ENCODE measurements at regions not wholly inside any gene's neighbourhood (a gene's known extent, or its start where the extent isn't known, plus 50 kb on each side); places are given as distances from the start of the nearest gene placed in this dataset.

- H3K4me1 ChIP-seq (ENCODE audit: control insufficient read depth, insufficient read depth, low read length): peaks cover 2% of the 10 kb centered on the region
- 70% methylated on average over 1 of the region's 3 CpGs for WGBS (ENCODE audit: insufficient coverage)
- H3K27ac ChIP-seq (ENCODE audit: low read depth, low read length): no peak overlapping the region
- H3K4me3 ChIP-seq (ENCODE audit: low read depth, low read length): no peak overlapping the region
- DNase-seq (ENCODE audit: low read depth in 4 of 6, low spot score in 6 of 6): no peak
- no peaks in the 10 kb centered on the region for H3K36me3 ChIP-seq (ENCODE audit: control insufficient read depth, insufficient read depth, low read length)
- no peaks in the 10 kb centered on the region for H3K9me3 ChIP-seq (ENCODE audit: control insufficient read depth, insufficient read depth, low read length)
- peaks cover 2% of the 10 kb centered on the region for H3K27me3 ChIP-seq (ENCODE audit: control insufficient read depth, insufficient read depth, low read length)
These were observed 204.9 kb upstream of the LHX5 start for GRCh38 chr12:113676547-113676946.

GRCh38 chr12:113676117-113676516 is 204.4 kb upstream of the LHX5 start:
- Histone ChIP-seq H3K27me3 (ENCODE audit: control insufficient read depth, insufficient read depth, low read length) (peaks cover 2% of the 10 kb centered on the region), H3K27ac (ENCODE audit: low read depth, low read length) (no peak overlapping the region)
- WGBS (ENCODE audit: insufficient coverage): 95% methylated on average over 5 of the region's 7 CpGs

GRCh38 chr12:113674996-113675395 is 203.3 kb upstream of the LHX5 start:
- H3K9me3 ChIP-seq (ENCODE audit: control insufficient read depth, insufficient read depth, low read length): no peaks in the 10 kb centered on the region
- peaks cover 2% of the 10 kb centered on the region for H3K27me3 ChIP-seq (ENCODE audit: control insufficient read depth, insufficient read depth, low read length)
- DNase-seq (ENCODE audit: low read depth in 4 of 6, low spot score in 6 of 6): no peak
- H3K27ac ChIP-seq (ENCODE audit: low read depth, low read length): no peak overlapping the region
- H3K4me1 ChIP-seq (ENCODE audit: control insufficient read depth, insufficient read depth, low read length): peaks cover 4% of the 10 kb centered on the region
- 58% methylated on average over 5 of the region's 9 CpGs for WGBS (ENCODE audit: insufficient coverage)
- H3K4me3 ChIP-seq (ENCODE audit: low read depth, low read length): no peak overlapping the region
- no peaks in the 10 kb centered on the region for H3K36me3 ChIP-seq (ENCODE audit: control insufficient read depth, insufficient read depth, low read length)

More at GRCh38 chr12:113676117-113676516, 204.4 kb upstream of the LHX5 start:
- DNase-seq (ENCODE audit: low read depth in 4 of 6, low spot score in 6 of 6): no peak
- Histone ChIP-seq H3K4me3 (ENCODE audit: low read depth, low read length) (no peak overlapping the region), H3K9me3 (ENCODE audit: control insufficient read depth, insufficient read depth, low read length) (no peaks in the 10 kb centered on the region), H3K36me3 (ENCODE audit: control insufficient read depth, insufficient read depth, low read length) (no peaks in the 10 kb centered on the region), H3K4me1 (ENCODE audit: control insufficient read depth, insufficient read depth, low read length) (peaks cover 2% of the 10 kb centered on the region)

GRCh38 chr12:113674302-113674701 is 202.6 kb upstream of the LHX5 start:
- DNase-seq (ENCODE audit: low read depth in 4 of 6, low spot score in 6 of 6): no peak
- Histone ChIP-seq H3K4me3 (ENCODE audit: low read depth, low read length) (no peak overlapping the region), H3K27ac (ENCODE audit: low read depth, low read length) (no peak overlapping the region), H3K27me3 (ENCODE audit: control insufficient read depth, insufficient read depth, low read length) (peaks cover 7% of the 10 kb centered on the region), H3K36me3 (ENCODE audit: control insufficient read depth, insufficient read depth, low read length) (no peaks in the 10 kb centered on the region), H3K4me1 (ENCODE audit: control insufficient read depth, insufficient read depth, low read length) (peaks cover 9% of the 10 kb centered on the region), H3K9me3 (ENCODE audit: control insufficient read depth, insufficient read depth, low read length) (no peaks in the 10 kb centered on the region)
- 84% methylated on average over 7 of the region's 7 CpGs for WGBS (ENCODE audit: insufficient coverage)

DNA sequence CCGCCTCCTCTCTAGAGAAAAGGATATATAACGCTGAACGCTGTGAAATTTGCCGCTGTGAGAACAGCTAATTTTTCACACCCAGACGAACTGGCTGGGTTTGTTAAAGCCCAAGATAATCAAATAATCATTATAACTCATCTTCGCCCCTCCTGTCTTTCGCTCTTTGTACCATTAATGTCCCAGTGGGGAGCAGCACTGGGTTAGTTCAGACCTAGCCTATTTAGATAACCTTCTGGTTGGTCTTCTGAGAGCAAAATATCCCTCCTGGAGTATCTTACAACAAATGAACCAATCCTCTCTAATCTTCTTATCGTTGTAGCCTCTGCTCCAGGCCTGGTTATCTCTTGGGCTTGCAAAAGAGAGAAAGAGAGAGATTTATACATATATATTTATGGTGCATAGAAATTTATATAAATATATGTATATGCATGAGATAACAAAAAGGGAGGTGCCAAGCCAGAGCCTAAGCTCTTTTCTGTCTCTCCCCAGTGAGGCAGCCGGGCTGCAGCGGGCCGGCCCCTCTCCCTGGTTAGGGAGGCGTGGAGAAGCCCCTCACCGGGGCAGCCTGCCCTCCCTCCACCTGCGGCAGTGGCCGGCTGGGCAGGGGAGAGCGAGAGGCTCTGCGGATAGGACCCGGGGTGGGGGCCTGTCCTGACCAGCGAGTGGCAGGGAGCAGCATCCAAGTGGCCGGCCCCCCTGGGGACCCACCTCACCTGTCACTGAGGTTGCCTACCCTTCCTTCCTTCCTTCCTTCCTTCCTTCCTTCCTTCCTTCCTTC is 202.0 kb upstream of the LHX5 start:
- H3K27ac ChIP-seq (ENCODE audit: low read depth, low read length): no peak overlapping the region
- DNase-seq (ENCODE audit: low read depth in 4 of 6, low spot score in 6 of 6): peak in 1 of 6 donors; percentile 73
- peaks cover 9% of the 10 kb centered on the region for H3K4me1 ChIP-seq (ENCODE audit: control insufficient read depth, insufficient read depth, low read length)
- H3K9me3 ChIP-seq (ENCODE audit: control insufficient read depth, insufficient read depth, low read length): no peaks in the 10 kb centered on the region
- no peak overlapping the region for H3K4me3 ChIP-seq (ENCODE audit: low read depth, low read length)
- WGBS (ENCODE audit: insufficient coverage): 36% methylated on average over 14 of the region's 20 CpGs
- H3K27me3 ChIP-seq (ENCODE audit: control insufficient read depth, insufficient read depth, low read length): peaks cover 7% of the 10 kb centered on the region
- H3K36me3 ChIP-seq (ENCODE audit: control insufficient read depth, insufficient read depth, low read length): no peaks in the 10 kb centered on the region

- peaks cover 7% of the 10 kb centered on the region for H3K27me3 ChIP-seq (ENCODE audit: control insufficient read depth, insufficient read depth, low read length)
- no peak overlapping the region for H3K4me3 ChIP-seq (ENCODE audit: low read depth, low read length)
- no CpG with 5 or more reads among the region's 1 CpG for WGBS (ENCODE audit: insufficient coverage)
- H3K4me1 ChIP-seq (ENCODE audit: control insufficient read depth, insufficient read depth, low read length): peaks cover 7% of the 10 kb centered on the region
- H3K27ac ChIP-seq (ENCODE audit: low read depth, low read length): no peak overlapping the region
- H3K36me3 ChIP-seq (ENCODE audit: control insufficient read depth, insufficient read depth, low read length): no peaks in the 10 kb centered on the region
- no peak for DNase-seq (ENCODE audit: low read depth in 4 of 6, low spot score in 6 of 6)
- no peaks in the 10 kb centered on the region for H3K9me3 ChIP-seq (ENCODE audit: control insufficient read depth, insufficient read depth, low read length)
These were observed 199.1 kb upstream of the LHX5 start for GRCh38 chr12:113670742-113671141.

- Histone ChIP-seq H3K4me1 (ENCODE audit: control insufficient read depth, insufficient read depth, low read length) (peaks cover 7% of the 10 kb centered on the region), H3K36me3 (ENCODE audit: control insufficient read depth, insufficient read depth, low read length) (no peaks in the 10 kb centered on the region), H3K9me3 (ENCODE audit: control insufficient read depth, insufficient read depth, low read length) (no peaks in the 10 kb centered on the region), H3K4me3 (ENCODE audit: low read depth, low read length) (no peak overlapping the region), H3K27me3 (ENCODE audit: control insufficient read depth, insufficient read depth, low read length) (peaks cover 5% of the 10 kb centered on the region), H3K27ac (ENCODE audit: low read depth, low read length) (no peak overlapping the region)
- DNase-seq (ENCODE audit: low read depth in 4 of 6, low spot score in 6 of 6): no peak
- 71% methylated on average over 2 of the region's 6 CpGs for WGBS (ENCODE audit: insufficient coverage)
These were observed 196.1 kb upstream of the LHX5 start for GRCh38 chr12:113667676-113668356.

- WGBS (ENCODE audit: insufficient coverage): 90% methylated on average over 1 of the region's 1 CpG
- no peak for DNase-seq (ENCODE audit: low read depth in 4 of 6, low spot score in 6 of 6)
- no peaks in the 10 kb centered on the region for H3K36me3 ChIP-seq (ENCODE audit: control insufficient read depth, insufficient read depth, low read length)
- peaks cover 7% of the 10 kb centered on the region for H3K4me1 ChIP-seq (ENCODE audit: control insufficient read depth, insufficient read depth, low read length)
- no peak overlapping the region for H3K27ac ChIP-seq (ENCODE audit: low read depth, low read length)
- peaks cover 5% of the 10 kb centered on the region for H3K27me3 ChIP-seq (ENCODE audit: control insufficient read depth, insufficient read depth, low read length)
- H3K4me3 ChIP-seq (ENCODE audit: low read depth, low read length): no peak overlapping the region
- no peaks in the 10 kb centered on the region for H3K9me3 ChIP-seq (ENCODE audit: control insufficient read depth, insufficient read depth, low read length)
These were observed 195.4 kb upstream of the LHX5 start for GRCh38 chr12:113667095-113667494.

GRCh38 chr12:113666223-113666622 is 194.6 kb upstream of the LHX5 start:
- Histone ChIP-seq H3K36me3 (ENCODE audit: control insufficient read depth, insufficient read depth, low read length) (no peaks in the 10 kb centered on the region), H3K4me1 (ENCODE audit: control insufficient read depth, insufficient read depth, low read length) (peaks cover 7% of the 10 kb centered on the region), H3K4me3 (ENCODE audit: low read depth, low read length) (no peak overlapping the region), H3K9me3 (ENCODE audit: control insufficient read depth, insufficient read depth, low read length) (no peaks in the 10 kb centered on the region), H3K27me3 (ENCODE audit: control insufficient read depth, insufficient read depth, low read length) (peaks cover 5% of the 10 kb centered on the region), H3K27ac (ENCODE audit: low read depth, low read length) (no peak overlapping the region)
- DNase-seq (ENCODE audit: low read depth in 4 of 6, low spot score in 6 of 6): no peak
- WGBS (ENCODE audit: insufficient coverage): 76% methylated on average over 5 of the region's 6 CpGs

DNA sequence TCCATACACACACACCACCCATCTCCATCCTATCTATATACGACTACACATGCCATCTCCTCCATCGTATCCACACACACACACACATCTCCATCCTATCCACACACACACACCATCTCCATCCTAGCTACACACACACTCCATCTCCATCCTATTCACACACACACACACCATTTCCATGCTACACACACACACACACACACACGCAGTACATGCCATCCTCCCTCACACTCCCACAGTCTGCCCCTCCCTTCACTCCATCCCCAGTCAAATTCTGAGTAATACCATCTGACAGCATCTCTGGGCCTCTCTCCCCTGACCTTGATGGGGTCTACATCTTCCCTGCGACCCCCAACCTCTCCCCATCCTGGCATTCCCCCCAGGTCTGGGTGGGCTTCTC is 193.8 kb upstream of the LHX5 start:
- Histone ChIP-seq H3K27ac (ENCODE audit: low read depth, low read length) (no peak overlapping the region), H3K9me3 (ENCODE audit: control insufficient read depth, insufficient read depth, low read length) (no peaks in the 10 kb centered on the region), H3K27me3 (ENCODE audit: control insufficient read depth, insufficient read depth, low read length) (peaks cover 5% of the 10 kb centered on the region), H3K36me3 (ENCODE audit: control insufficient read depth, insufficient read depth, low read length) (no peaks in the 10 kb centered on the region), H3K4me1 (ENCODE audit: control insufficient read depth, insufficient read depth, low read length) (peaks cover 7% of the 10 kb centered on the region), H3K4me3 (ENCODE audit: low read depth, low read length) (no peak overlapping the region)
- DNase-seq (ENCODE audit: low read depth in 4 of 6, low spot score in 6 of 6): no peak
- 84% methylated on average over 4 of the region's 4 CpGs for WGBS (ENCODE audit: insufficient coverage)

Measured in spinal cord (tissue), 9 donors.